MM.1S (cell line): ENCODE measurements at regions not wholly inside any gene's neighbourhood (a gene's known extent, or its start where the extent isn't known, plus 50 kb on each side); places are given as distances from the start of the nearest gene placed in this dataset.

Source experiments
- DNase-seq: peaks from one replicate; pipeline ENCODE4 v3.0.0-alpha.2; 2015
- H2AFZ ChIP-seq: fragments of 300-600 bp; sonication (generic); 2 replicates; pipeline ENCODE4 v1.6.0; 2016; ENCODE audit warnings: antibody characterized with exemption, low read length
- H3F3A ChIP-seq: fragments of 300-600 bp; sonication (generic); 2 replicates; pipeline ENCODE4 v1.6.1; 2016; ENCODE audit warnings: mild to moderate bottlenecking, antibody characterized with exemption, low read length, moderate library complexity, mixed read lengths; ENCODE audit not compliant: insufficient read depth
- H3K27ac ChIP-seq: fragments of 300-600 bp; sonication (generic); 2 replicates; pipeline ENCODE4 v1.5.1; 2016; ENCODE audit warnings: mild to moderate bottlenecking, low read length
- H3K27me3 ChIP-seq: fragments of 300-600 bp; sonication (generic); replicated peaks from 2 replicates; pipeline ENCODE4 v1.6.0; 2016; ENCODE audit warnings: low read length; ENCODE audit not compliant: insufficient read depth
- H3K36me3 ChIP-seq: fragments of 300-600 bp; sonication (generic); replicated peaks from 2 replicates; pipeline ENCODE4 v1.6.1; 2016; ENCODE audit warnings: mild to moderate bottlenecking, low read length, mixed read lengths; ENCODE audit not compliant: insufficient read depth
- H3K4me1 ChIP-seq: fragments of 300-600 bp; sonication (generic); 2 replicates; pipeline ENCODE4 v1.6.1; 2016; ENCODE audit warnings: low read length, mixed read lengths
- H3K4me2 ChIP-seq: fragments of 300-600 bp; sonication (generic); 2 replicates; pipeline ENCODE4 v1.6.0; 2016; ENCODE audit warnings: low read depth, low read length
- H3K4me3 ChIP-seq: fragments of 300-600 bp; sonication (generic); 2 replicates; pipeline ENCODE4 v1.5.1; 2016; ENCODE audit warnings: low read length, mixed read lengths
- H3K79me2 ChIP-seq: fragments of 300-600 bp; sonication (generic); 2 replicates; pipeline ENCODE4 v1.6.1; 2016; ENCODE audit warnings: mixed run types, low read length, mixed read lengths
- H3K9ac ChIP-seq: fragments of 300-600 bp; sonication (generic); 2 replicates; pipeline ENCODE4 v1.6.1; 2016; ENCODE audit warnings: low read length, mixed read lengths
- H3K9me2 ChIP-seq: fragments of 300-600 bp; sonication (generic); replicated peaks from 2 replicates; pipeline ENCODE4 v1.6.1; 2016; ENCODE audit warnings: mild to moderate bottlenecking, low read length, mixed read lengths; ENCODE audit not compliant: insufficient read depth
- H3K9me3 ChIP-seq: fragments of 300-600 bp; sonication (generic); replicated peaks from 2 replicates; pipeline ENCODE4 v1.6.1; 2016; ENCODE audit warnings: mild to moderate bottlenecking, low read length, mixed read lengths; ENCODE audit not compliant: insufficient read depth
- H4K20me1 ChIP-seq: fragments of 300-600 bp; sonication (generic); 2 replicates; pipeline ENCODE4 v1.6.1; 2016; ENCODE audit warnings: mild to moderate bottlenecking, low read length, moderate library complexity, mixed read lengths; ENCODE audit not compliant: insufficient read depth
- EZH2 ChIP-seq: fragments of 300-600 bp; sonication (generic); optimal IDR thresholded peaks from 2 replicates; pipeline ENCODE3; 2017; ENCODE audit warnings: low read depth, mild to moderate bottlenecking, antibody characterized with exemption, low read length, mixed read lengths
- EZH2phosphoT487 ChIP-seq: fragments of 300-600 bp; sonication (generic); IDR thresholded peaks from 2 replicates; pipeline ENCODE4 v1.6.1; 2018; ENCODE audit warnings: antibody characterized with exemption, low read length
- TF ChIP-seq, protein P1 (sequence below): fragments of 300-600 bp; sonication (generic); IDR thresholded peaks from 2 replicates; pipeline ENCODE4 v1.5.1; 2016; ENCODE audit warnings: antibody characterized with exemption, low read length, mixed read lengths

- H3K79me2 ChIP-seq: no peaks in the 10 kb centered on the region
- no peaks in the 10 kb centered on the region for H3K4me1 ChIP-seq
- H4K20me1 ChIP-seq: no peaks in the 10 kb centered on the region
- no peaks in the 10 kb centered on the region for H3K9me2 ChIP-seq
- TF ChIP-seq, protein P1, sequence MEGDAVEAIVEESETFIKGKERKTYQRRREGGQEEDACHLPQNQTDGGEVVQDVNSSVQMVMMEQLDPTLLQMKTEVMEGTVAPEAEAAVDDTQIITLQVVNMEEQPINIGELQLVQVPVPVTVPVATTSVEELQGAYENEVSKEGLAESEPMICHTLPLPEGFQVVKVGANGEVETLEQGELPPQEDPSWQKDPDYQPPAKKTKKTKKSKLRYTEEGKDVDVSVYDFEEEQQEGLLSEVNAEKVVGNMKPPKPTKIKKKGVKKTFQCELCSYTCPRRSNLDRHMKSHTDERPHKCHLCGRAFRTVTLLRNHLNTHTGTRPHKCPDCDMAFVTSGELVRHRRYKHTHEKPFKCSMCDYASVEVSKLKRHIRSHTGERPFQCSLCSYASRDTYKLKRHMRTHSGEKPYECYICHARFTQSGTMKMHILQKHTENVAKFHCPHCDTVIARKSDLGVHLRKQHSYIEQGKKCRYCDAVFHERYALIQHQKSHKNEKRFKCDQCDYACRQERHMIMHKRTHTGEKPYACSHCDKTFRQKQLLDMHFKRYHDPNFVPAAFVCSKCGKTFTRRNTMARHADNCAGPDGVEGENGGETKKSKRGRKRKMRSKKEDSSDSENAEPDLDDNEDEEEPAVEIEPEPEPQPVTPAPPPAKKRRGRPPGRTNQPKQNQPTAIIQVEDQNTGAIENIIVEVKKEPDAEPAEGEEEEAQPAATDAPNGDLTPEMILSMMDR: no peak
- TF ChIP-seq EZH2phosphoT487: no peak
- no peak for TF ChIP-seq EZH2
- H3K9ac ChIP-seq: no peak overlapping the region
- no peak for DNase-seq
- H3K27ac ChIP-seq: no peak overlapping the region
- no peak overlapping the region for H2AFZ ChIP-seq
- H3K4me2 ChIP-seq: no peak overlapping the region
- no peaks in the 10 kb centered on the region for H3K27me3 ChIP-seq
- no peaks in the 10 kb centered on the region for H3K36me3 ChIP-seq
- H3K4me3 ChIP-seq: no peak overlapping the region
- H3K9me3 ChIP-seq: no peaks in the 10 kb centered on the region
- no peaks in the 10 kb centered on the region for H3F3A ChIP-seq
These were observed 158.7 kb downstream of the NUAK1 start for GRCh38 chr12:105980085-105980484.

DNA sequence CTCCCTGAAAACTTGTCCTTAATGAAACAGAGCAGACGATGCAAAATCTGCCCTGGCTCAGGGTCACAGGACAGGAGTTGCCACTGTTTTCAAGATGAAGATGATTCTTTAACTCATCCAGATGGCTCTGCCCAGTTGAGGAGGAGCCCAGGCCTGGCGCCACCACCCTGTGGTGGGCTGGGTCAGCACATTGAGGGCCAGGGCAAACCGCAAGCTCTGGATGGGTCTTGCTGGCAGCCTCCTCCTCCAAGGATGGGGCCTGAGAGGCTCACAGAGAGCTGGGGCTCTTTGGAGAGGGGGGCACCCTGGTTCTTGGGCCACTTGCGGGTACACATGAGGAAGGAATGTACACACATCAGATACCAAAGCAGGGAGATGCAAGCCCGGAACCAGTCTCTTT, 158.2 kb downstream of the NUAK1 start:
- TF ChIP-seq EZH2phosphoT487 (no peak), EZH2 (no peak)
- TF ChIP-seq, protein P1: no peak
- H3K4me1 ChIP-seq: no peaks in the 10 kb centered on the region
- no peaks in the 10 kb centered on the region for H3K27me3 ChIP-seq
- H3K27ac ChIP-seq: no peak overlapping the region
- H3K9ac ChIP-seq: no peak overlapping the region
- no peaks in the 10 kb centered on the region for H3K9me2 ChIP-seq
- no peak overlapping the region for H3K4me3 ChIP-seq
- H3F3A ChIP-seq: no peaks in the 10 kb centered on the region
- H2AFZ ChIP-seq: no peak overlapping the region
- no peaks in the 10 kb centered on the region for H3K79me2 ChIP-seq
- H4K20me1 ChIP-seq: no peaks in the 10 kb centered on the region
- DNase-seq: no peak
- no peaks in the 10 kb centered on the region for H3K9me3 ChIP-seq
- H3K36me3 ChIP-seq: no peaks in the 10 kb centered on the region
- no peak overlapping the region for H3K4me2 ChIP-seq

DNA sequence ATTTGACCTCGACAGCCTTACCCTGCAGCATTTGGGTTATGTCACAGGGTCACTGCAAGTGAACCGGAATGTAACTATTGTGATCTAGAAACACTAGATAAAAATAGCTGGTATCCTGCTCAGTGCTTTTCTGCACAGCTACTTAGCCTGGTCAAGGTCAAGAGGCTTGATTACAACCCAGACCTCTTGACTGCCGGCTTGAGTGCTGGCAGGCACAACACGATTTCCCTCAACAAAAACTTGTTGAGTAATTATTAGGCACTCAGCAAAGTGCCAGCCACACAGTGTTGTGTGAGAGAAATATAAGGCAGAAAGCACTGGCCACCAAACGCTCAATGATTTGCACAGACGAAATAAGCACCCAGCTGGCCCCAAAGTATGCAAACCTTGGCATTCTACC, 156.7 kb downstream of the NUAK1 start:
- Histone ChIP-seq H4K20me1 (no peaks in the 10 kb centered on the region), H3F3A (peaks cover 5% of the 10 kb centered on the region), H2AFZ (no peak overlapping the region), H3K27me3 (no peaks in the 10 kb centered on the region), H3K9me2 (no peaks in the 10 kb centered on the region), H3K79me2 (no peaks in the 10 kb centered on the region), H3K4me2 (no peak overlapping the region), H3K36me3 (no peaks in the 10 kb centered on the region), H3K9me3 (no peaks in the 10 kb centered on the region), H3K9ac (no peak overlapping the region), H3K27ac (no peak overlapping the region), H3K4me3 (no peak overlapping the region), H3K4me1 (peaks cover 11% of the 10 kb centered on the region)
- DNase-seq: no peak
- TF ChIP-seq, protein P1: no peak
- TF ChIP-seq EZH2phosphoT487: no peak
- no peak for TF ChIP-seq EZH2
